ENCODE measurements at regions not wholly inside any gene's neighbourhood (a gene's known extent, or its start where the extent isn't known, plus 50 kb on each side); places are given as distances from the start of the nearest gene placed in this dataset.

GRCh38 chr2:8441371-8441770 lies 240.5 kb upstream of the ID2 start:
- TF ChIP-seq CTCF (conservative IDR thresholded peaks at IDR 0.05; ENCODE audit: low read length) (no peak), EZH2phosphoT487 (IDR thresholded peaks at IDR 0.05; ENCODE audit: borderline replicate concordance) (no peak)

Data from Loucy (cell line).